DOHH2 (cell line): ENCODE measurements at regions not wholly inside any gene's neighbourhood (a gene's known extent, or its start where the extent isn't known, plus 50 kb on each side); places are given as distances from the start of the nearest gene placed in this dataset.

ENCODE experiments used
- H3F3A ChIP-seq: fragments of 200-600 bp; sonication (generic), shearing (Covaris generic); 2 replicates; pipeline ENCODE4 v1.6.0; 2016; ENCODE audit warnings: antibody characterized with exemption, mild to moderate bottlenecking; ENCODE audit not compliant: control insufficient read depth, insufficient read depth
- H3K27ac ChIP-seq: fragments of 200-600 bp; sonication (generic); 2 replicates; pipeline ENCODE4 v1.5.1; 2014; ENCODE audit warnings: low read depth, mild to moderate bottlenecking, low read length, moderate library complexity
- H3K27me3 ChIP-seq: fragments of 200-600 bp; sonication (generic); 2 replicates; pipeline ENCODE4 v1.6.1; 2014; ENCODE audit warnings: mild to moderate bottlenecking, low read length, mixed read lengths; ENCODE audit not compliant: control insufficient read depth
- H3K36me3 ChIP-seq: fragments of 200-600 bp; sonication (generic); 2 replicates; pipeline ENCODE4 v1.6.1; 2014; ENCODE audit warnings: mild to moderate bottlenecking, low read length, moderate library complexity, mixed read lengths; ENCODE audit not compliant: control insufficient read depth
- H3K4me1 ChIP-seq: fragments of 200-600 bp; sonication (generic); 2 replicates; pipeline ENCODE4 v1.6.1; 2014; ENCODE audit warnings: mild to moderate bottlenecking, low read length, mixed read lengths; ENCODE audit not compliant: control insufficient read depth
- H3K4me2 ChIP-seq: fragments of 200-600 bp; sonication (generic); 2 replicates; pipeline ENCODE4 v1.6.0; 2014; ENCODE audit warnings: mild to moderate bottlenecking, low read length, moderate library complexity
- H3K4me3 ChIP-seq: fragments of 200-600 bp; sonication (generic); 2 replicates; pipeline ENCODE4 v1.5.1; 2014; ENCODE audit warnings: mild to moderate bottlenecking, low read length, mixed read lengths
- H3K79me2 ChIP-seq: fragments of 200-600 bp; sonication (generic); 2 replicates; pipeline ENCODE4 v1.6.1; 2014; ENCODE audit warnings: mild to moderate bottlenecking, low read length, mixed read lengths; ENCODE audit not compliant: control insufficient read depth
- H3K9me2 ChIP-seq: fragments of 200-600 bp; sonication (generic); replicated peaks from 2 replicates; pipeline ENCODE4 v1.6.1; 2014; ENCODE audit warnings: mild to moderate bottlenecking, low read length, mixed read lengths; ENCODE audit not compliant: control insufficient read depth
- H3K9me3 ChIP-seq: fragments of 200-600 bp; sonication (generic); 2 replicates; pipeline ENCODE4 v1.6.1; 2014; ENCODE audit warnings: antibody characterized with exemption, low read length, mixed read lengths; ENCODE audit not compliant: control insufficient read depth, insufficient read depth
- H4K20me1 ChIP-seq: fragments of 200-600 bp; sonication (generic); 2 replicates; pipeline ENCODE4 v1.6.0; 2014; ENCODE audit warnings: low read depth, mild to moderate bottlenecking, antibody characterized with exemption, low read length, moderate library complexity; ENCODE audit not compliant: control insufficient read depth, insufficient read depth
- CTCF ChIP-seq: fragments of 200-600 bp; sonication (generic); IDR thresholded peaks from one replicate; pipeline ENCODE4 v1.5.1; 2014; ENCODE audit warnings: antibody characterized with exemption, mild to moderate bottlenecking, low read depth, low read length; ENCODE audit not compliant: poor library complexity, severe bottlenecking
- EZH2phosphoT487 ChIP-seq: fragments of 200-600 bp; sonication (generic); IDR thresholded peaks from 2 replicates; pipeline ENCODE4 v1.6.1; 2017; ENCODE audit warnings: borderline replicate concordance, mild to moderate bottlenecking, antibody characterized with exemption, low read length, moderate library complexity, mixed read lengths

GRCh38 chr6:148104131-148104530, 238.5 kb upstream of the SASH1 start:
- Histone ChIP-seq H3K27me3 (no peaks in the 10 kb centered on the region), H3K36me3 (no peaks in the 10 kb centered on the region), H3K27ac (no peak overlapping the region), H4K20me1 (no peaks in the 10 kb centered on the region), H3F3A (no peaks in the 10 kb centered on the region), H3K79me2 (no peaks in the 10 kb centered on the region), H3K4me2 (no peak overlapping the region), H3K4me3 (no peak overlapping the region), H3K4me1 (no peaks in the 10 kb centered on the region), H3K9me2 (no peaks in the 10 kb centered on the region), H3K9me3 (no peaks in the 10 kb centered on the region)
- TF ChIP-seq CTCF (no peak), EZH2phosphoT487 (no peak)

GRCh38 chr6:148105695-148106094, 236.9 kb upstream of the SASH1 start:
- Histone ChIP-seq H3K36me3 (no peaks in the 10 kb centered on the region), H3K27ac (no peak overlapping the region), H3F3A (no peaks in the 10 kb centered on the region), H4K20me1 (no peaks in the 10 kb centered on the region), H3K4me2 (no peak overlapping the region), H3K4me3 (no peak overlapping the region), H3K4me1 (no peaks in the 10 kb centered on the region), H3K27me3 (no peaks in the 10 kb centered on the region), H3K9me2 (no peaks in the 10 kb centered on the region), H3K9me3 (no peaks in the 10 kb centered on the region), H3K79me2 (no peaks in the 10 kb centered on the region)
- TF ChIP-seq CTCF, result no peak
- no peak for TF ChIP-seq EZH2phosphoT487

GRCh38 chr6:148107911-148108310, 234.7 kb upstream of the SASH1 start:
- TF ChIP-seq EZH2phosphoT487 (no peak), CTCF (no peak)
- Histone ChIP-seq H3K36me3 (no peaks in the 10 kb centered on the region), H3K79me2 (no peaks in the 10 kb centered on the region), H3K4me3 (no peak overlapping the region), H3K9me2 (no peaks in the 10 kb centered on the region), H3K4me2 (no peak overlapping the region), H3K9me3 (no peaks in the 10 kb centered on the region), H4K20me1 (no peaks in the 10 kb centered on the region), H3K4me1 (no peaks in the 10 kb centered on the region), H3K27me3 (no peaks in the 10 kb centered on the region), H3F3A (no peaks in the 10 kb centered on the region), H3K27ac (no peak overlapping the region)

- no peaks in the 10 kb centered on the region for H3K79me2 ChIP-seq
- H3K27ac ChIP-seq, result no peak overlapping the region
- H3K27me3 ChIP-seq, result no peaks in the 10 kb centered on the region
- no peaks in the 10 kb centered on the region for H3K4me1 ChIP-seq
- H3K4me3 ChIP-seq, result no peak overlapping the region
- H3K9me2 ChIP-seq, result no peaks in the 10 kb centered on the region
- H3K4me2 ChIP-seq, result no peak overlapping the region
- H3K36me3 ChIP-seq, result no peaks in the 10 kb centered on the region
- H4K20me1 ChIP-seq, result no peaks in the 10 kb centered on the region
- no peak for TF ChIP-seq CTCF
- TF ChIP-seq EZH2phosphoT487, result no peak
- no peaks in the 10 kb centered on the region for H3K9me3 ChIP-seq
- no peaks in the 10 kb centered on the region for H3F3A ChIP-seq
Measured at GRCh38 chr6:148109732-148110131, 232.9 kb upstream of the SASH1 start.
